HT1080 (cell line): ENCODE measurements at regions not wholly inside any gene's neighbourhood (a gene's known extent, or its start where the extent isn't known, plus 50 kb on each side); places are given as distances from the start of the nearest gene placed in this dataset.

Source experiments
- DNase-seq: peaks from one replicate; pipeline ENCODE4 v3.0.0-alpha.2; 2015; ENCODE audit warnings: low read depth

- DNase-seq: no peak
These were observed 54.2 kb downstream of the S1PR1 start for GRCh38 chr1:101290922-101291561.

DNA sequence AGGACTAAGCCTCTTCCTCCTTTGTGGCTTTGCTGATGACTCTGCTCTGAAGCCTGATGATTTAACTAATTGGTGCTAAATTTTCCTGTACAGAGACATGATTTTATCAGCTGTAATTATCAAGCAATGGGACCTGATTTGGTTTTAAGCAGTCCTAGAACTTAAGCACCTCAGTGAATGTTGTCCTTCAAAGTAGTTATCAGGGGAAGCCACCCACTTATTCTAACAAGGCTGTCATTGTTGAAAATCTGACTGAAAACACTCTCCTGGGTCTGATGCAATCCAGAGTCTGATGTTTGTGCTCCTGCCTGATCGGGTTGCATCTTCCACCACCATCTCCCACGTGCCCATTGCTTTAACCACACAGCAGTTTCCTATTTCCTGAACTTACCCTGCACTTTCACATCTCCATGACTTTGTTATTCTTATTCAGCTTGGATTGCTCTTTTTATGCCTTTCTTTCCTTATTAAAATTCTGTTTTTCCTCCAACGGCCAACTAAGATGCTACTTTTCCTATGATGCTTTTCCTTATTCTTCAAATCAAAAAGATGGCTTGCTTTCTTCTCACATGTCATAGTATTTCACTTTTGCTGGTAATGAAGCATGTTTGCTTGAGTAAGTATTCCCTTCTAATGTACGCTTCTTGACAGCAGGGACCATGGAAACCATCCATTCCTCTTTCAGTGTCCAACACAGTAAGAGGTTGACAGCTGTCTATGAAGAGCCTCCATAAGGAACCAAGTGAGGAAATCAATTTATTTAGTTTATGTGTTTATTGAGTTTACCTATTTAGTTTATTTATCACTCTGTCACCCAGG, 55.0 kb downstream of the S1PR1 start:
- DNase-seq: peak; percentile 91

GRCh38 chr1:101293461-101294051, 56.7 kb downstream of the S1PR1 start:
- DNase-seq: peak; percentile 90

- no peak for DNase-seq
These were observed 58.4 kb downstream of the S1PR1 start for GRCh38 chr1:101295209-101295608.

GRCh38 chr1:101298663-101299062, 61.8 kb downstream of the S1PR1 start:
- no peak for DNase-seq

DNA sequence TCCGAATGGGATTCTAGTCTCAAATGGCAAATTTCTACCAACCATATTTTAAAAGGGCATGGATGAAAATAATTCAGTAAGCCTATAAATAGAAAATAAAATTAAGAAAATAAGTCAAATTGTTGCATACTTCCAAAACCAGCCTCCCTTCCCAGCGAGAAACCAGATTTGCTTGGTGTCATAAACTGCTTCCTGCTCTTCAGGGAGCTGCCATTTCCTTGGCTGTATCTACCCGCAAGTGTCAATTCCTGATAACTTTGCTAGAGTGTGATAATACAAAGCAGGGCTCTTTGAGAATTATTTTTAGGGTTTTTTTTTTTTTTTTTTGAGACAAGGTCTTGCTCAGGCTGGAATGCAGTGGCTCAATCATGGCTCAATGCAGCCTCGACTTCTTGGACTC, 62.3 kb downstream of the S1PR1 start:
- DNase-seq: no peak

DNA sequence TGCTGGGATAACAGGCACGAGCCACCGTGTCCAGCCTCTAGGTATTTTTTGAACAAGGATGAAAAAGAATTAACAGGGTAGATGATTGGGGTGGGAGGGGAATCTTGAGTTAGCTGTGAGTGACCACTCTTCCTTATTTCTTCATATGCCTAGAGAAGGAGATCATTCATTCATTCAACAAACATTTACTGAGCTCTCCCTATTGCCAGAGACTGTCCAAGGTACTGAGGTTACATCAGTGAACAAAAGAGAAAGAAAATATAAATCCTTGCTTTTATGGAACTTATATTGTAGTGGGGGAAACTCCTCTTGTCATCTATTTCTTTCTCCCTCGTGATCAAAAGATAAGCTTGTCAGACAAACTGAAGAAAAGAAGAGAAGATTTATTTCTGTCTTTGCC, 62.9 kb downstream of the S1PR1 start:
- no peak for DNase-seq

GRCh38 chr1:101300916-101301315, 64.1 kb downstream of the S1PR1 start:
- DNase-seq: no peak

- DNase-seq: no peak
These were observed 64.7 kb downstream of the S1PR1 start for GRCh38 chr1:101301446-101302057.

DNA sequence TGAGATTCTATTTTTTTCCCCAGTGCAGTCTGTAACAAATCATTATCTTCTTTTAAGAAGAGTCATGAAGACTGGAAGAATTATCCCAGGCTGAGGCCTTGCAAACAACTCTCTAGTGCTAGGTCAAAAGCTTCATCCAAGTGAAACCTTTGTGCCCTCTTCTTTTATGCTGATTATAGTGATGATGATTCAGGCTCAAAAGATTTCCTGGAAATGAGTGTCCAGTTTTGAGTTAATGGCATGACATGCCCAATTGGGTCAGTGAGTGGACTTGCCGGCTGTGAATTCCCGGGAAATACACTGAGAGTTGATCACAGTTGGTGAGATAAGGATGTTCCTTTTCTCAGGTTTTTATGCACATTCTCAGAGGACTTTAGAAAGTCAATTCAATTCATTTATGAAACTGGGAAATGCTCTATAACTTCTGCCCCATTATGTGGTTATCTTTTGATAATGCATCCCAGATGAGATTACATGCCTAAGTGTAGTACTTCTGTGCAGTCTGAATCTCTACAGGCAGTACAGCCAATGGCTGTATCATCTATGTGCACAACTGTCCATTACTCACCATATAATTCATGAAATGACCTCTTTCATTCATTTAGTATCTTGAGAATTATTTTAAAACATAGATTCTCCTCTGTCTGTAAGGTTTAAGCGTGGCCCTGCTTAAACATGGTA, 66.2 kb downstream of the S1PR1 start:
- peak; percentile 62 for DNase-seq

GRCh38 chr1:101307985-101308689, 71.3 kb downstream of the S1PR1 start:
- DNase-seq: no peak

DNA sequence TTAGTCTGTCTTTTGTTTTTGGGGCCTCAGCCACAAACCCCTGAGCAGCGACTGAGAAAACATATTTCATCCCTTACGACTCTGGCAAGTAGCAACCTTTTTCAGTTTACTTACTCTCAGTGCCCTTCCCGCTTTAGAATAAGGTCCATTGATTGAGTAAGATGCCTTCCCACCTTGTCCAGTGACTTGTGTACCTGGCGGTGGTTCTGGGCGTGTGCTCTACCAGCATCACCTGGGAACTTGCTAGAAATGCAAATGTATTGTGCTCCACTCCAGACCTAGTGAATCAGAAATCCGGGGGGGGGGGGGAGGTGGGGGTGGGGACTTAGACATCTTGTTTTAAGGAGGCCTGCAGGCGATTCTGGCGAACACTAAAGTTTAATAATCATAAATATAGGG, 72.1 kb downstream of the S1PR1 start:
- no peak for DNase-seq

GRCh38 chr1:101309334-101310311, 72.8 kb downstream of the S1PR1 start:
- peak; percentile 34 for DNase-seq

DNA sequence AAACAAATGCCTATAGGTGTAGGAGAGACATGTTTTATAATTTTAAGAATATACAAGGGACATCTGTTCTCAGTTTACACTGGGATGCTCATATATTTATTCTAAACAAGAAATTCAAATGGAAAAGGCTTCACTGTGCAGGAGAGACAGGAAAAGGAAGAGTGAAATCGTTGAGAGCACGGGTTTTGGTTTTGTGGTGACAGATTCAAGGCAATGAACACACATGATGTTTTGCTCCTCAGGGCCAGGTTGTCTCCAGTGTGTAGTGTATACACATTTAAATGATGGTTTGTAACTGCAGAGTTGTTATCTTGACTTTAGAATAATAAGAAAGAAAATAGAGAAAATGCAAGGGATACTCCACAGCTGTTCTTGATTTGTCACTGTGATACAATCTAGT, 73.7 kb downstream of the S1PR1 start:
- DNase-seq: no peak

GRCh38 chr1:101311146-101311920, 74.5 kb downstream of the S1PR1 start:
- no peak for DNase-seq

DNA sequence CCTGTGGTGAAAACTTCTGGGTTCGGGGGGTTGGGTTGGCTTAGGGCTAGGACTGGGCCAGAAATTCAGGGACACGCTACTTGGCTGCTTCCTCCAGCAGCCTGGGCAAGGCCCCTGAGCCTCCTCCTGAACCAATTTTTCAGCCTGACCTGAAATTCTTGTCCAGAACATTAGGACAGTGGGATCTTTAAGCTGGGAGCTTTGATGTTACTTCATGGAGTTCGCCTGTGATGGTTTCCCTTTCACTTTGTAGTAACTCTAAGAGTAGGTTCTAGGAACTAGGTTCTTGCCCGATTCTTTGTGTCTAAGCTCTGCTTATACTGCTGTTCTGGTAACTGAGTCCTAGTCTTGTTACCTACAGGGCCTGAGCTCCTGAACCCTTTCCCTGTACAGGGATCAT, 75.3 kb downstream of the S1PR1 start:
- no peak for DNase-seq

DNA sequence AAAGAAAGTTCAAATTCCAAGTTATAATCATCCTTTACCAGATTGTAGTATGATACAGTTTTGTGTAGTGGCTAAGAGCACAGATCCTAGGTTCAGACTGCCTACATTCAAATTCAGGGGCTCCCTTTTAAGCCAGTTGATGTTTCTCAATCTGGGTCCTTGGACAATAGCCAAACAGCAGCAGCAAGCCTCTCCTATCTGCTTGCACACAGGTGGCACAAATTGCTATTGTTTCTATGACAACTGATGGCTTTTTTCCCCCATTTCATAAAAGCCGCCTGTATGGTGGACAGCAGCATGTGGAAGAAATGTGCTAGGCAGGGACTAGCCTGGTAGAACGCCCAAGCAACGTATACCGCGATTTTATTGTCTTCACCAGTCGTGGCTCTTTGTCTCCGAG, 76.5 kb downstream of the S1PR1 start:
- no peak for DNase-seq

DNA sequence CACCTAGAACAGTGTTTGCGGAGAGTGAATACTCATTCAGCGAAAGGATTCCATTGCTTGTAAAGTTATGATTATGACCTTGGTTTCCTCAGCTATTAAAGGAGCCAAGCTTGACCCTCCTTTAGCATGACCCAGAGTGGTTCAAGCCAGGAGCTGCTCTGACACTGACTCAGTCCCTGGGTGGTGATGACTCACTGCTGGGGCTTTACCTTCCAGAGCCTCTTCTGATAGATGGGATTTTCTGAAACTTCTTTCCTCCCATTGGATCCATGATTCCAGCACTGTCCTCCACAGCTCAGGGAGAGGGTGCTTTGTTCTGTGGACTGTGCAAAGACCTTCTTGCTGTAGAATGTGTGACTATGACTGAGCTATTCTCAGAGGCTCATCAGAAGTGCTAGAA, 77.4 kb downstream of the S1PR1 start:
- DNase-seq: peak; percentile 79

- no peak for DNase-seq
These were observed 79.4 kb downstream of the S1PR1 start for GRCh38 chr1:101316256-101316655.
